Pancreas (tissue), 10 donors: ENCODE measurements at regions not wholly inside any gene's neighbourhood (a gene's known extent, or its start where the extent isn't known, plus 50 kb on each side); places are given as distances from the start of the nearest gene placed in this dataset.
A peak's percentile ranks its signal among the peaks of the same experiment; 100 is the strongest.

Experiments used
- ATAC-seq, 4 donors: fragments of 200-7000 bp; cut with Tn5 transposase; one replicate each; pipeline versions ENCODE4 v1.8.0 to v1.9.1; 2020; ENCODE audit warnings: mild to moderate bottlenecking in 4 of 4, moderate library complexity in 4 of 4
- DNase-seq, 6 donors: peaks; one replicate each; pipeline ENCODE4 v3.0.0-alpha.2; 2020
- FAIRE-seq: peaks from 2 replicates; lab custom pipeline; 2012; peaks lifted over from hg19 to GRCh38; lab: Jason Lieb, UNC
- H3K27ac ChIP-seq, 4 donors: fragments of 200-600 bp; sonication (generic); 1 replicate in 3 of 4; 2 replicates in 1 of 4; pipeline versions ENCODE4 v1.5.0 to v1.8.0; 2020
- H3K27me3 ChIP-seq, 4 donors: fragments of 200-600 bp; one replicate each; pipeline ENCODE4 v1.8.0; 2021
- H3K36me3 ChIP-seq, 3 donors: fragments of 200-600 bp; sonication (generic) in 1 of 3; one replicate each; pipeline versions ENCODE4 v1.5.0 to v1.8.0; 2020 to 2021
- H3K4me1 ChIP-seq, 3 donors: fragments of 200-600 bp; one replicate each; pipeline ENCODE4 v1.8.0; 2021
- H3K4me3 ChIP-seq, 4 donors: fragments of 200-600 bp; sonication (generic) in 2 of 4; one replicate each; pipeline versions ENCODE4 v1.5.0 to v1.8.0; 2020 to 2021
- H3K9me3 ChIP-seq, 4 donors: fragments of 200-600 bp; one replicate each; pipeline ENCODE4 v1.8.0; 2021
- WGBS, 2 donors: extraction: QIAGEN DNeasy Blood & Tissue Kit; methylation state at CpG; one replicate each; pipeline ENCODE4 v1.1.7; 2013; 5-methylcytosine and 5-hydroxymethylcytosine counted together
- intact Hi-C, 3 donors: fragments of 100-400 bp; cut with DNase I; formaldehyde crosslinking; loops; one replicate each; pipeline versions ENCODE4 v1.11.1 to v1.14.2; 2022
- TF ChIP-seq, protein P1 (sequence below), 4 donors: fragments of 200-600 bp; sonication (generic) in 3 of 4; IDR thresholded peaks; one replicate each; pipeline versions ENCODE4 v1.5.0 to v1.8.0; 2021; ENCODE audit warnings: antibody characterized with exemption in 4 of 4
- donor health status: healthy with polysubstance abuse.
- donor health status: DM: no; HTN: no; CAD: no; lungs with moderate emphysema.
- donor health status: DM: no; HTN: no; CAD: no.
- donor health status: control.
- donor health status: control.
- donor health status: Bipolar disorder and iron deficiency.
- donor health status: DM: yes; HTN: yes; CAD: no.
- donor health status: DM: no; HTN: no; CAD: no.
- donor health status: DM: no; HTN: no; CAD: no.
- donor health status: DM: yes; HTN: yes; CAD: no.

DNA sequence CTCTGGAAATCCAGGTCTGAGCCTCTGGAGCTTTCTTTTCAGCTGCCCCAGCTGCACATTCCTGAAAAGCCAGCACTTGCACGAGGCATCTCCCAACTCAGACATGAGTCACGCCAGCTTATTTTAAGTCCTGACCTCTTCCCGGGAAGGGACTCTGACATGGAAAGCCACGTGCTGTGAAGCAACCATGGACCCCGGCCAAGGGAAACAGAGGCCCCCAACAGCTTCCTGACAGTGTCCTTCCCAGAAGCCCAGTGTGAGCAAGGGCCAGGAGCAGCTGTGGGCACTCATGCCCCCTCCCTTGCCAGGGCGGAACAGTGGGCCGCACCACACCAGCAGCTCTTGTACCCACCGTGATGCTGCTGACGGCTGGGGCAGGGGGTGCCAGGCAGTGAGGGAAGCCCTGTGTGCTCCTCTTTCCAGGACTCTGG is 118.8 kb upstream of the CADM1 start:
- H3K27me3 ChIP-seq: no peaks in the 10 kb centered on the region
- DNase-seq (peak in 4 of 6 donors; percentile 25 to 40 (median 27)), FAIRE-seq (no peak), ATAC-seq (peak in 3 of 4 donors; percentile 41 to 77 (median 42))
- no peaks in the 10 kb centered on the region for H3K36me3 ChIP-seq
- TF ChIP-seq, protein P1, sequence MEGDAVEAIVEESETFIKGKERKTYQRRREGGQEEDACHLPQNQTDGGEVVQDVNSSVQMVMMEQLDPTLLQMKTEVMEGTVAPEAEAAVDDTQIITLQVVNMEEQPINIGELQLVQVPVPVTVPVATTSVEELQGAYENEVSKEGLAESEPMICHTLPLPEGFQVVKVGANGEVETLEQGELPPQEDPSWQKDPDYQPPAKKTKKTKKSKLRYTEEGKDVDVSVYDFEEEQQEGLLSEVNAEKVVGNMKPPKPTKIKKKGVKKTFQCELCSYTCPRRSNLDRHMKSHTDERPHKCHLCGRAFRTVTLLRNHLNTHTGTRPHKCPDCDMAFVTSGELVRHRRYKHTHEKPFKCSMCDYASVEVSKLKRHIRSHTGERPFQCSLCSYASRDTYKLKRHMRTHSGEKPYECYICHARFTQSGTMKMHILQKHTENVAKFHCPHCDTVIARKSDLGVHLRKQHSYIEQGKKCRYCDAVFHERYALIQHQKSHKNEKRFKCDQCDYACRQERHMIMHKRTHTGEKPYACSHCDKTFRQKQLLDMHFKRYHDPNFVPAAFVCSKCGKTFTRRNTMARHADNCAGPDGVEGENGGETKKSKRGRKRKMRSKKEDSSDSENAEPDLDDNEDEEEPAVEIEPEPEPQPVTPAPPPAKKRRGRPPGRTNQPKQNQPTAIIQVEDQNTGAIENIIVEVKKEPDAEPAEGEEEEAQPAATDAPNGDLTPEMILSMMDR (IDR thresholded peaks at IDR 0.05): no peak
- H3K9me3 ChIP-seq: no peaks in the 10 kb centered on the region
- no peaks in the 10 kb centered on the region for H3K4me1 ChIP-seq
- intact Hi-C loops: no loop called here
- no peak overlapping the region for H3K4me3 ChIP-seq
- 57 to 60% methylated on average over 9 of the region's 9 CpGs for WGBS, 2 donors
- H3K27ac ChIP-seq: no peak overlapping the region

DNA sequence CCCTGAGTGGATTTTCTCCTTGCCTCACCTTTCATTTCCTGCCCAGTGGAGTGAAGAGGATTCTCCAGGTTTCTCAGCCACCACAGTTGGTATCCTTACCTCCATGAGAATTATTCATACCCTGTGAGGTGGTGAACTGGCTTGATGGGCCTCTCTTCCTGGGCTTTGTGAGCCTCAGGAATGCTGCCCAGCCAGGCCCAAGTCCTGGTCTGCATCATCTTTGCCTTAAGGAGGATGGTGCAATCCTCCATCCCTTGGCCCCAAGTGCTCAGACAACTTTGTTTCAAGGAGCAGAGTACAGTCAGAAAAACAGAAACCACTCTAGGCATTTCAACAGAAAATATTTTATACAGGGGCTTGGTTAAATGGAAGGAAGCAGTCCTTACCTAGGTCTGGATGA is 114.2 kb upstream of the CADM1 start:
- Histone ChIP-seq H3K4me3 (no peak overlapping the region), H3K4me1 (no peaks in the 10 kb centered on the region), H3K27ac (no peak overlapping the region), H3K9me3 (no peaks in the 10 kb centered on the region), H3K27me3 (no peaks in the 10 kb centered on the region), H3K36me3 (no peaks in the 10 kb centered on the region)
- ATAC-seq (no peak), FAIRE-seq (no peak), DNase-seq (no peak)
- TF ChIP-seq, protein P1 (IDR thresholded peaks at IDR 0.05): no peak
- intact Hi-C loops: no loop called here

DNA sequence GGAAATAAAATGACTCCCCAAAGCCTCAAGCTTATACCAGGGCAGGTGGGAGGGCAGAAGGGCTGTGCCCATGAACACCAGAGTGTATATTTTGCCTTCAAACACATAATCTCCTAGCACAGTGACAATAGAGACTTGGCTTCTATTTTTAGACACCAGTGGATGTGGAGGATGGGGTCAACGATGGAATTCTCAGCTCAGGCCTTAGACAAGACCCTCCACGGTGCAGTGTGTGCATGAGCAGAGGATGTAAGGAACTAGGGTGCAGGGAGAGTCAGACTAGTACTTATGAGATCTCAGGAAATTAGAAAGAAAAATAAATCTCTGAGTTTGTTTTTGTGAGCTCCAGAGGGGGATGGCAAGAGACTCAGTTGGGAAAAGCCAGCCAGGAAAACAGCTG is 113.6 kb upstream of the CADM1 start:
- intact Hi-C loops: no loop called here
- DNase-seq (no peak), FAIRE-seq (no peak), ATAC-seq (no peak)
- Histone ChIP-seq H3K9me3 (no peaks in the 10 kb centered on the region), H3K27ac (no peak overlapping the region), H3K4me3 (no peak overlapping the region), H3K36me3 (no peaks in the 10 kb centered on the region), H3K27me3 (no peaks in the 10 kb centered on the region), H3K4me1 (no peaks in the 10 kb centered on the region)
- WGBS, 2 donors: 37 to 60% methylated on average over 2 of the region's 2 CpGs
- TF ChIP-seq, protein P1 (IDR thresholded peaks at IDR 0.05): no peak

DNA sequence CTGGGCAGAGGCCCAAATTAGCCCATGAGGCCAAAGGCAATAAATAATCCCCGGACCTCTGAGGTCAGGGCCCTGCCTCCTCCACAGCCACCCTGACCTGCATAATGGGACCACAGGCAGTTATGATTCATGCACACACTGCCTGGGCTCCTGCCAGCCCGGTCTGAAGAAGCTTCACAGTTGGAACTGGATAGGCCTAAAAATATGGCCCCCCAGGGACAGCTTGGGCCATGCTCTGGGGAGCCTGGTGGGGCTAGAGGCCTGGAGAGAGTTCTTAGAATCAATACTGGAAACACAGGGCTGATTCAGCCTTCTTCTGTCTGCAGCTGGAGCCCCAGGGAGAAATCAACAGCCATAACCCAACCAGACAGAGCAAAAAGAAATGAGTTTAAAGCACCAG is 112.8 kb upstream of the CADM1 start:
- 23 to 38% methylated on average over 2 of the region's 2 CpGs for WGBS, 2 donors
- intact Hi-C loops: no loop called here
- ATAC-seq (peak in 1 of 4 donors; percentile 48), FAIRE-seq (no peak), DNase-seq (peak in 4 of 6 donors; percentile 12 to 23 (median 19))
- H3K36me3 ChIP-seq: no peaks in the 10 kb centered on the region
- H3K27ac ChIP-seq: no peak overlapping the region
- no peaks in the 10 kb centered on the region for H3K9me3 ChIP-seq
- TF ChIP-seq, protein P1 (IDR thresholded peaks at IDR 0.05): no peak
- H3K4me3 ChIP-seq: no peak overlapping the region
- H3K4me1 ChIP-seq: no peaks in the 10 kb centered on the region
- no peaks in the 10 kb centered on the region for H3K27me3 ChIP-seq

DNA sequence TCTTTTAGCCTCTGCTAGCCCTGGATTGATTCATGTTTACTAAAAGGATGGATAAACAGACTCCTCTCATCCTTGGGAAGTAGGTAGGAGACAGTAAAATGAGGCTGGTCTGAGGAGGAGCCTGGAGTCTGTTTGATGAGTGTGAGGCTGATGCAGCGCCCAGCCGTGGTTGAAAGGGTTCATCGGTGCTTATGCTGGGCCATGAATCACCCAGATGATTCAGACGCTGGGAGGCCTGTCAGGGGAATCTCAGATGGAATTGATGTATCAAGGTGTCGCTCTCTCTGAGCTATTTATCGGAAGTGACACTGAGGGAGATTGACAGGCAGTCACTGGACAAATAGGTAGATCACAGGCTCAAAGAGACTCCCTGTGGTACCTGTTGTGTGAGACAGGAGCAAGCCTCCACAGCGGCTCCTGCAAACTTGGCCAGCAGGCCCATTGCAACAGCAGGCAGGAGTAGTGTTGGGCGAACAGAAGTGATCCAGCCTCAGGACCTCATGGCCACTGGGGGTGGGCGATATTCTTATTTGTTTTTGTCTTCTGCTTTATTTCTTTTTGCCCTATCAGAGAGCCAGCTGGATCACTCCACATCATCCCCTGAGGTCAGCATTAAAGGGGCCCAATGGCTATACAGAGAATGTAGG is 109.9 kb upstream of the CADM1 start:
- DNase-seq (no peak), FAIRE-seq (no peak), ATAC-seq (no peak)
- H3K27me3 ChIP-seq: no peaks in the 10 kb centered on the region
- no peaks in the 10 kb centered on the region for H3K9me3 ChIP-seq
- no peaks in the 10 kb centered on the region for H3K4me1 ChIP-seq
- H3K27ac ChIP-seq: no peak overlapping the region
- no peak overlapping the region for H3K4me3 ChIP-seq
- intact Hi-C loops: no loop called here
- TF ChIP-seq, protein P1 (IDR thresholded peaks at IDR 0.05): no peak
- WGBS, 2 donors: 71 to 76% methylated on average over 9 of the region's 9 CpGs
- no peaks in the 10 kb centered on the region for H3K36me3 ChIP-seq
